ENCODE measurements at regions not wholly inside any gene's neighbourhood (a gene's known extent, or its start where the extent isn't known, plus 50 kb on each side); places are given as distances from the start of the nearest gene placed in this dataset.

DNA sequence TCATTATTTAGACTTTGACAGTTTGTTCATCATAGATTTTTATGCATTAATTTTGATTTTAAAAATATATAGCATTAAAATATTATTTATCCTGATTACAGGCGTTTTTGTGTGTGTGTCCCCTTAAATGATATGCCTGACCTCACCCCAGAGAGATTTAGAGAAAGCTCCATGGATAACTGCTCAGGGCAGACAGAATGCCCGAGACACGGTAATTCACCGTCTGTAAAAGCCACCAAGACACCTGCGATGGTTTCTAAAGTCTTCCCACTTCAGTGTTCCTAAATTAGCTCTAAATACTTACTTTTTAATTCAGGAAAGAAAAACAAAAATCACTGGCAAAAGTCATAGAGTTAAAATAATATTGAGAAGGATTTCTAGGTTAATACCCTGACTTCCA, 350.6 kb upstream of the RUNX1 start:
- H3K27me3 ChIP-seq (ENCODE audit: control insufficient read depth in 5 of 5, insufficient read depth in 4 of 5, low read length in 5 of 5) = no peaks in the 10 kb centered on the region
- H3K27ac ChIP-seq (ENCODE audit: low read depth, low read length) = no peak overlapping the region
- no peaks in the 10 kb centered on the region for H3K36me3 ChIP-seq (ENCODE audit: control insufficient read depth in 5 of 5, insufficient read depth in 5 of 5, low read length in 5 of 5)
- H3K9ac ChIP-seq (ENCODE audit: low read length in 5 of 5) = peak overlapping the region in 1 of 5 donors; percentile 25
- peaks cover 0 to 7% (median 6%) of the 10 kb centered on the region in 5 donors for H3K4me1 ChIP-seq (ENCODE audit: control insufficient read depth in 5 of 5, insufficient read depth in 5 of 5, low read length in 5 of 5)
- H3K4me3 ChIP-seq (ENCODE audit: low read depth in 1 of 5, low read length in 5 of 5) = no peak overlapping the region
- no peaks in the 10 kb centered on the region for H3K9me3 ChIP-seq (ENCODE audit: control insufficient read depth in 5 of 5, low read length in 5 of 5)

- Histone ChIP-seq H3K36me3 (ENCODE audit: control insufficient read depth in 5 of 5, insufficient read depth in 5 of 5, low read length in 5 of 5) (no peaks in the 10 kb centered on the region), H3K27ac (ENCODE audit: low read depth, low read length) (no peak overlapping the region), H3K9me3 (ENCODE audit: control insufficient read depth in 5 of 5, low read length in 5 of 5) (no peaks in the 10 kb centered on the region), H3K27me3 (ENCODE audit: control insufficient read depth in 5 of 5, insufficient read depth in 4 of 5, low read length in 5 of 5) (no peaks in the 10 kb centered on the region), H3K4me3 (ENCODE audit: low read depth in 1 of 5, low read length in 5 of 5) (peak overlapping the region in 1 of 5 donors; percentile 12), H3K4me1 (ENCODE audit: control insufficient read depth in 5 of 5, insufficient read depth in 5 of 5, low read length in 5 of 5) (peaks cover 0 to 7% (median 6%) of the 10 kb centered on the region in 5 donors), H3K9ac (ENCODE audit: low read length in 5 of 5) (peak overlapping the region in 1 of 5 donors; percentile 35)
These were observed 350.0 kb upstream of the RUNX1 start for GRCh38 chr21:35399002-35399530.

- peak overlapping the region in 1 of 5 donors; percentile 35 for H3K9ac ChIP-seq (ENCODE audit: low read length in 5 of 5)
- H3K36me3 ChIP-seq (ENCODE audit: control insufficient read depth in 5 of 5, insufficient read depth in 5 of 5, low read length in 5 of 5) = no peaks in the 10 kb centered on the region
- no peak overlapping the region for H3K27ac ChIP-seq (ENCODE audit: low read depth, low read length)
- peak overlapping the region in 1 of 5 donors; percentile 12 for H3K4me3 ChIP-seq (ENCODE audit: low read depth in 1 of 5, low read length in 5 of 5)
- no peaks in the 10 kb centered on the region for H3K9me3 ChIP-seq (ENCODE audit: control insufficient read depth in 5 of 5, low read length in 5 of 5)
- H3K27me3 ChIP-seq (ENCODE audit: control insufficient read depth in 5 of 5, insufficient read depth in 4 of 5, low read length in 5 of 5) = no peaks in the 10 kb centered on the region
- H3K4me1 ChIP-seq (ENCODE audit: control insufficient read depth in 5 of 5, insufficient read depth in 5 of 5, low read length in 5 of 5) = peaks cover 0 to 7% (median 6%) of the 10 kb centered on the region in 5 donors
These were observed 349.4 kb upstream of the RUNX1 start for GRCh38 chr21:35398346-35398982.

GRCh38 chr21:35397781-35398180, 348.7 kb upstream of the RUNX1 start:
- no peaks in the 10 kb centered on the region for H3K9me3 ChIP-seq (ENCODE audit: control insufficient read depth in 5 of 5, low read length in 5 of 5)
- H3K9ac ChIP-seq (ENCODE audit: low read length in 5 of 5) = no peak overlapping the region
- H3K27ac ChIP-seq (ENCODE audit: low read depth, low read length) = no peak overlapping the region
- no peaks in the 10 kb centered on the region for H3K27me3 ChIP-seq (ENCODE audit: control insufficient read depth in 5 of 5, insufficient read depth in 4 of 5, low read length in 5 of 5)
- H3K36me3 ChIP-seq (ENCODE audit: control insufficient read depth in 5 of 5, insufficient read depth in 5 of 5, low read length in 5 of 5) = no peaks in the 10 kb centered on the region
- peaks cover 0 to 7% (median 6%) of the 10 kb centered on the region in 5 donors for H3K4me1 ChIP-seq (ENCODE audit: control insufficient read depth in 5 of 5, insufficient read depth in 5 of 5, low read length in 5 of 5)
- no peak overlapping the region for H3K4me3 ChIP-seq (ENCODE audit: low read depth in 1 of 5, low read length in 5 of 5)

DNA sequence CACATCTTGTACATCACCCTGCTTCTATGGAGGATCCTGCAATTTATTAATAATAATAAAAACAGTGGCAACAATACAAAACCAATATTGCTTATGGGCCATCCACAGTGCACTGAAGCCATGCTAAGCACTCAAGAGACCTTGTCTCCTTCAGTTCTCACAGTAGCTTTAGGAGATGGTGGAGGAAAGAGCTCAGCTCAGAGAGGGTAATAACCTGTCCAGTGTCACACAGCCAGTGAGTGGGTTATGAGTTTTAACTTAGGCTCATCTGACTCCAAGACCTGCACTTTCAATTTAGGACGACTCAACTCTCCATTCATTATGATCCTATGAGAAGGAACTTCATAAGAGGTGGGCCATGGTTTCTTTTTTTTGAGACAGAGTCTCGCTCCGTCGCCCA, 347.6 kb upstream of the RUNX1 start:
- Histone ChIP-seq H3K9me3 (ENCODE audit: control insufficient read depth in 5 of 5, low read length in 5 of 5) (no peaks in the 10 kb centered on the region), H3K4me3 (ENCODE audit: low read depth in 1 of 5, low read length in 5 of 5) (no peak overlapping the region), H3K4me1 (ENCODE audit: control insufficient read depth in 5 of 5, insufficient read depth in 5 of 5, low read length in 5 of 5) (peaks cover 0 to 7% (median 6%) of the 10 kb centered on the region in 5 donors), H3K36me3 (ENCODE audit: control insufficient read depth in 5 of 5, insufficient read depth in 5 of 5, low read length in 5 of 5) (no peaks in the 10 kb centered on the region), H3K27ac (ENCODE audit: low read depth, low read length) (no peak overlapping the region), H3K9ac (ENCODE audit: low read length in 5 of 5) (no peak overlapping the region), H3K27me3 (ENCODE audit: control insufficient read depth in 5 of 5, insufficient read depth in 4 of 5, low read length in 5 of 5) (no peaks in the 10 kb centered on the region)

DNA sequence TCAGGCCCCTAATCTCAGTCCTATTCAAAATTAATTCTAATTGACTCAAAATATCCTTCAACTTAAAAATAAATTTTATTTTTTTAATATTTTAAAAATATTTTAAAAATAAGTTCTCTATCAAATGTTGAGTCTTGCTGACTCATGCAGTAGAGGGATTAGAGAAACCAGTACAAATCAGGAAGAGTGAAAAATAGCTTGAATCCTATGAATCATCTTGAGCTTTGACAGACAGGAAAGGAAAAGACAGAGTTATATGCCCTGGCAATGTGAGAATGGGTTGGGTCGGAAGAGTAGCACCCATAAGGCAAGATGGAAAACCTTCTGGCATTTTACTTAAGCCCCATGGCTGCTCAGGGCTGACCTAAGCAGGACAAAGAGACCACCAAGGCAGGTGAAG, 346.6 kb upstream of the RUNX1 start:
- no peaks in the 10 kb centered on the region for H3K27me3 ChIP-seq (ENCODE audit: control insufficient read depth in 5 of 5, insufficient read depth in 4 of 5, low read length in 5 of 5)
- no peak overlapping the region for H3K27ac ChIP-seq (ENCODE audit: low read depth, low read length)

DNA sequence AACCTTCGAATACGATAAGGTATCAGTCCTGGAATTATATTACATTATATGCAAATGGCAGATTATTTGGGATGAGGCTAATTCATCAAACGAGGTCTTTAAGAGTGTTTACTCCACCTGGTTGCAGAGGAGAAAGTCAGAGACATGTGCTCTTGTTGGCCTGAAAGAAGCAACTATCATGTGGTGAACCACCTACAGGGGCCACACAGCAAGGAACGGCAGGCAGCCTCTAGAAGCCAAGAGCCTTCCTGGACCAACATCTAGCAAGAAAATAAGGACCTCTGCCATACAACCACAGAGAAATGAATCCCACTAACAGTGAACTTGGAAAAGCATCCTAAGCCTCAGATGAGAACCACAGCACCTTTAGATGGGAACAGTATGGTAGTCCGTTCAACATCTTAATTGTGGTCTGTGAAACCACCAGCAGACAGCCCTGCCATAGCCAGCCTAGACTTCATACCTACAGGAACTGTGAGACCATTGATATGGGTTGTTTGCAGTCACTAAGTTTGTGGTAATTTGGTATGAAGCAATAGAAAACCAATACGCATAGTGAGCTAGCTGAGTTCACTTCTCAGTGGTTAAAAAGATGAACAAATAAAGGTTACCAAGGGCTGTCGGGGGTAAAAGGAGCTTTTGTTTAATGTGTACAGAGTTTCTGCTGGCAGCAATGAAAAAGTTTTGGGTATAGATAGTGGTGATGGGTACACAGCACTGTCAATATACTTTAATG, 345.7 kb upstream of the RUNX1 start:
- Histone ChIP-seq H3K27me3 (ENCODE audit: control insufficient read depth in 5 of 5, insufficient read depth in 4 of 5, low read length in 5 of 5) (no peaks in the 10 kb centered on the region), H3K4me3 (ENCODE audit: low read depth in 1 of 5, low read length in 5 of 5) (no peak overlapping the region), H3K27ac (ENCODE audit: low read depth, low read length) (no peak overlapping the region), H3K9me3 (ENCODE audit: control insufficient read depth in 5 of 5, low read length in 5 of 5) (no peaks in the 10 kb centered on the region), H3K36me3 (ENCODE audit: control insufficient read depth in 5 of 5, insufficient read depth in 5 of 5, low read length in 5 of 5) (no peaks in the 10 kb centered on the region), H3K9ac (ENCODE audit: low read length in 5 of 5) (no peak overlapping the region), H3K4me1 (ENCODE audit: control insufficient read depth in 5 of 5, insufficient read depth in 5 of 5, low read length in 5 of 5) (peaks cover 0 to 8% (median 6%) of the 10 kb centered on the region in 5 donors)

More for the DNA sequence above, 346.6 kb upstream of the RUNX1 start:
- no peaks in the 10 kb centered on the region for H3K36me3 ChIP-seq (ENCODE audit: control insufficient read depth in 5 of 5, insufficient read depth in 5 of 5, low read length in 5 of 5)
- H3K9ac ChIP-seq (ENCODE audit: low read length in 5 of 5) = no peak overlapping the region
- H3K4me1 ChIP-seq (ENCODE audit: control insufficient read depth in 5 of 5, insufficient read depth in 5 of 5, low read length in 5 of 5) = peaks cover 0 to 7% (median 6%) of the 10 kb centered on the region in 5 donors
- H3K4me3 ChIP-seq (ENCODE audit: low read depth in 1 of 5, low read length in 5 of 5) = no peak overlapping the region
- H3K9me3 ChIP-seq (ENCODE audit: control insufficient read depth in 5 of 5, low read length in 5 of 5) = no peaks in the 10 kb centered on the region

GRCh38 chr21:35394049-35394448, 344.9 kb upstream of the RUNX1 start:
- no peak overlapping the region for H3K27ac ChIP-seq (ENCODE audit: low read depth, low read length)
- peaks cover 0 to 9% (median 6%) of the 10 kb centered on the region in 5 donors for H3K4me1 ChIP-seq (ENCODE audit: control insufficient read depth in 5 of 5, insufficient read depth in 5 of 5, low read length in 5 of 5)
- H3K36me3 ChIP-seq (ENCODE audit: control insufficient read depth in 5 of 5, insufficient read depth in 5 of 5, low read length in 5 of 5) = no peaks in the 10 kb centered on the region
- H3K4me3 ChIP-seq (ENCODE audit: low read depth in 1 of 5, low read length in 5 of 5) = no peak overlapping the region
- H3K9me3 ChIP-seq (ENCODE audit: control insufficient read depth in 5 of 5, low read length in 5 of 5) = no peaks in the 10 kb centered on the region
- no peak overlapping the region for H3K9ac ChIP-seq (ENCODE audit: low read length in 5 of 5)
- no peaks in the 10 kb centered on the region for H3K27me3 ChIP-seq (ENCODE audit: control insufficient read depth in 5 of 5, insufficient read depth in 4 of 5, low read length in 5 of 5)

DNA sequence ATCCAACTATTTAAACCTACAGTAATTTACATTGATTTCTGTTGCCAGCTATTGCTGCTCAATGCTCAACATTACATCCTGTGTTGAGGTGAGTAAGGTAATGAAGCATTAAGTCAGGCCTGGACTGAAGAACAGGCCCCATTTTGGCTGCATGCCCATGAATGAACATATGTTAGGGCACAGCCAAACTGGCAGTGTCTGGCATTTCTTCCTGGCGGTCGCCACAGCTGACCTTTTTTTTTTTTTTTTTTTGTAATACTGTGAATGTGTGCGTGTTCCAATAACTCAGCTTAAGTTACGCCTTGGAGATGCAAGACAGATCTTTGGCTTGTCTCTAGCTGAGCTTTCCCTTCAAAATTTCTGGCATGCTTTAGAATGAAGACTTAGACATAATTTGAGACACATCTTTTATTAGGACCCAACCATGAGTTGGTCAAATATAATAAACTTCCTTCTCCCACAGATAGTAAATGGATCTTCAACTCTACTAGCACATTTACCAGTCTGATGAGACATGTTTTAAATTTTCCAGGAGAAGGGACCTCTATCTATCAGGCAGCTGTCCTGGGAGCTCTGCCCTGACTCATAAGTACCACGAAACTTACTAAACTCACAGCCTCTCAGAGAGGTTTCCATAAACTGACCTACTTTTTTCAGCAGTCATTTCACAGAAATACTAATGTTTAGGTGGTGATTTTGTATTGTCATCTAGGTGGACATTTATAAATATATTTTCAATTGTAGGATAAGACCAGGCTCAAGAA, 341.1 kb upstream of the RUNX1 start:
- H3K36me3 ChIP-seq (ENCODE audit: control insufficient read depth in 5 of 5, insufficient read depth in 5 of 5, low read length in 5 of 5) = no peaks in the 10 kb centered on the region
- H3K9me3 ChIP-seq (ENCODE audit: control insufficient read depth in 5 of 5, low read length in 5 of 5) = peaks cover 0 to 7% (median 0%) of the 10 kb centered on the region in 5 donors
- no peaks in the 10 kb centered on the region for H3K27me3 ChIP-seq (ENCODE audit: control insufficient read depth in 5 of 5, insufficient read depth in 4 of 5, low read length in 5 of 5)
- H3K27ac ChIP-seq (ENCODE audit: low read depth, low read length) = no peak overlapping the region
- H3K4me3 ChIP-seq (ENCODE audit: low read depth in 1 of 5, low read length in 5 of 5) = no peak overlapping the region
- no peak overlapping the region for H3K9ac ChIP-seq (ENCODE audit: low read length in 5 of 5)
- peaks cover 0 to 2% (median 0%) of the 10 kb centered on the region in 5 donors for H3K4me1 ChIP-seq (ENCODE audit: control insufficient read depth in 5 of 5, insufficient read depth in 5 of 5, low read length in 5 of 5)

Measured in subcutaneous abdominal adipose tissue (tissue), 5 donors.